Smooth muscle cell (in vitro differentiated cells): ENCODE measurements at regions not wholly inside any gene's neighbourhood (a gene's known extent, or its start where the extent isn't known, plus 50 kb on each side); places are given as distances from the start of the nearest gene placed in this dataset.
"Not testable (repeated sequence)": the region's sequence is repeated elsewhere in the genome, so short reads cannot be mapped to it uniquely, and the experiment has no call there.

Experiments
- DNase-seq: peaks from one replicate; lab custom pipeline; 2025; ENCODE audit not compliant: unreplicated experiment; lab: John Stamatoyannopoulos, UW
- H2AFZ ChIP-seq: fragments of 200-600 bp; sonication (generic); 2 replicates; pipeline ENCODE4 v1.6.0; 2016; ENCODE audit warnings: antibody characterized with exemption, low read depth, mild to moderate bottlenecking
- H3F3A ChIP-seq: fragments of 200-600 bp; sonication (generic); 2 replicates; pipeline ENCODE4 v1.6.0; 2017; ENCODE audit warnings: antibody characterized with exemption, low read depth
- H3K27ac ChIP-seq: fragments of 200-600 bp; sonication (generic); 2 replicates; pipeline ENCODE4 v1.5.1; 2016; ENCODE audit warnings: low read depth, mild to moderate bottlenecking
- H3K27me3 ChIP-seq: fragments of 200-600 bp; sonication (generic); 2 replicates; pipeline ENCODE4 v1.6.1; 2016; ENCODE audit warnings: low read depth, mild to moderate bottlenecking
- H3K36me3 ChIP-seq: fragments of 200-600 bp; sonication (generic); 2 replicates; pipeline ENCODE4 v1.5.1; 2016; ENCODE audit warnings: low read depth
- H3K4me1 ChIP-seq: fragments of 200-600 bp; sonication (generic); 2 replicates; pipeline ENCODE4 v1.5.1; 2016; ENCODE audit warnings: low read depth
- H3K4me2 ChIP-seq: fragments of 200-600 bp; sonication (generic); 2 replicates; pipeline ENCODE4 v1.6.0; 2016; ENCODE audit warnings: mild to moderate bottlenecking
- H3K4me3 ChIP-seq: fragments of 200-600 bp; sonication (generic); 2 replicates; pipeline ENCODE4 v1.5.1; 2016; ENCODE audit warnings: mild to moderate bottlenecking
- H3K79me2 ChIP-seq: fragments of 200-600 bp; sonication (generic); 2 replicates; pipeline ENCODE4 v1.6.0; 2016; ENCODE audit warnings: low read depth, mild to moderate bottlenecking
- H3K9ac ChIP-seq: fragments of 200-600 bp; sonication (generic); 2 replicates; pipeline ENCODE4 v1.6.0; 2016; ENCODE audit warnings: low read depth
- H3K9me3 ChIP-seq: fragments of 200-600 bp; sonication (generic); replicated peaks from 2 replicates; pipeline ENCODE4 v1.5.1; 2016; ENCODE audit warnings: low read depth
- H4K20me1 ChIP-seq: fragments of 200-600 bp; sonication (generic); 2 replicates; pipeline ENCODE4 v1.6.0; 2016; ENCODE audit warnings: low read depth
- CTCF ChIP-seq: fragments of 200-600 bp; sonication (generic); IDR thresholded peaks from 2 replicates; pipeline ENCODE4 v1.5.1; 2017; ENCODE audit warnings: borderline replicate concordance, mild to moderate bottlenecking, antibody characterized with exemption; ENCODE audit not compliant: insufficient read depth, poor library complexity, severe bottlenecking
- WGBS: methylation state at CpG from one replicate; pipeline ENCODE4 v1.1.7; 2016; ENCODE audit warnings: low lambda C conversion rate; 5-methylcytosine and 5-hydroxymethylcytosine counted together

GRCh38 chr1:273772-274171 lies 177.7 kb downstream of the OR4F29 start:
- H3K27me3 ChIP-seq, H3K4me2 ChIP-seq: not testable (repeated sequence)
- WGBS, result 67% methylated on average over 2 of the region's 2 CpGs

GRCh38 chr1:267815-268214 lies 183.7 kb downstream of the OR4F29 start:
- not testable (repeated sequence) for H3K9me3 ChIP-seq, DNase-seq, H3K27me3 ChIP-seq, H3K27ac ChIP-seq, H3K4me3 ChIP-seq, H3K4me1 ChIP-seq, H3K9ac ChIP-seq, H3K4me2 ChIP-seq, H3K36me3 ChIP-seq, H2AFZ ChIP-seq, H4K20me1 ChIP-seq, H3F3A ChIP-seq, H3K79me2 ChIP-seq
- 19% methylated on average over 5 of the region's 5 CpGs for WGBS
- peak; percentile 56 for TF ChIP-seq CTCF

More at GRCh38 chr1:273772-274171, 177.7 kb downstream of the OR4F29 start:
- H3K9ac ChIP-seq, H3K4me3 ChIP-seq, H2AFZ ChIP-seq, H3K27ac ChIP-seq, H3K79me2 ChIP-seq, DNase-seq, H3F3A ChIP-seq, H3K9me3 ChIP-seq, H3K4me1 ChIP-seq, H4K20me1 ChIP-seq, H3K36me3 ChIP-seq: not testable (repeated sequence)
